ENCODE measurements at regions not wholly inside any gene's neighbourhood (a gene's known extent, or its start where the extent isn't known, plus 50 kb on each side); places are given as distances from the start of the nearest gene placed in this dataset.

GRCh38 chr10:44858017-44858371 is 53.1 kb upstream of the TMEM72 start:
- TF ChIP-seq CTCF (conservative IDR thresholded peaks at IDR 0.05) (no peak; the same call in 1 of the 2 replicates), EZH2 (IDR thresholded peaks at IDR 0.05; ENCODE audit: low read depth) (no peak)

Measured in PC-9 (cell line).